ENCODE measurements at regions not wholly inside any gene's neighbourhood (a gene's known extent, or its start where the extent isn't known, plus 50 kb on each side); places are given as distances from the start of the nearest gene placed in this dataset.
"Not testable (repeated sequence)": the region's sequence is repeated elsewhere in the genome, so short reads cannot be mapped to it uniquely, and the experiment has no call there.

DNA sequence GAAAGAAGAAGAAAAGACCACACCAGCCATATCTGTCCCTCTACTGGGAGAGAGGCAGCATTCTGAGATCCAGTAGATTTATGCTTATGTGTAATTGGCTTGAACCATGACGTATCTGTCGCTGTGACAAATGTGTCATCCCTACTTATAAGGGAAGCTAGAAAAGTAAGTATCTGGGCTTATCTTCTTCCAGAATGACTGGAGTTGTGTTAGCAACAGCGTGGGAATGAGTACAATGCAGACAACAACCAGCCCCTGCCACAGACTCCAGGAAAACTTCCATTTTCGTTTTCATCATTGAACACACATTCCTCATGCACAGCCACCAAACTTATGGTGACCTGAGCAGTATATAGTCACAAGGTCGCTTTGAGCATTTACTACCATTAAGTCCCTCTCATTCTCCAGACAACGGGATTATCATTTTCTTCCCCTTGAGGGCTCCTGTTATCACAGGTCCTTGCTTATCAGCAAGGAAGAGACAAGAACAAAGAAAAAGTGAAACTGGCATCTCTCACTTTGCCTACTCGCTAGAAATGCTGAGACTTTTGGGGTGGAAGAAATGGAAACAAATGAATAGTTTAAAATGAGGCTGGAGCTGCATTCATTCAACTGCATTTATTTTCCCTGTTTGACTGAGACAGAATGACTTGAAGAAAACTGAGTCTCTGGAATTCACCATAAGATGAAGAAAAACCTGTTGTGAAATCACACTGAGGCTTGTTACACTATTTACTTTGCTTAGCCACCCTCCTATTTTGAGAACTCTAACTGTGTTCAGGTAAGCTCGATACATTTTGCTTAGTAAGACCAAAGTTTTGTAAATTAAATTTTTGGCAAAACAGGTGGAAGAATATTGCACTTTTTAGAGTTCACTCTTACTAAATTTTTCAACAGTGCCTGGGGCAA, 149.3 kb upstream of the FOXQ1 start:
- peak; percentile 53 for FAIRE-seq
- no peak for DNase-seq (ENCODE audit: insufficient read length, low spot score)

DNA sequence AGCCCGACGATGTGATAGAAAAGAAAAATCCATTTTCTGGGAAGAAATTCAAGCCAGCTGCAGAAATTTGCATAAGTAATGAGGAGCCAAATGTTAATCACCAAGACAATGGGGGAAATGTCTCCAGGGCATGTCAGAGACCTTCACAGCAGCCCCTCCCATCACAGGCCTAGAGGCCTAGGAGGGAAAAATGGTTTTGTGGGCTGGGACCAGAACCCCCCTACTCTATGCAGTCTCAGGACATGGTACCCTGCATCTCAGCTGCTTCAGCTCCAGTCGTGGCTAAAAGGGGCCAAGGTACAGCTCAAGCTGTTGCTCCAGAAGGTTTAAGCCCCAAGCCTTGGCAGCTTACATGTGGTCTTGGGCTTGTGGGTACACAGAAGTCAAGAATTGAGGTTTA, 155.5 kb upstream of the FOXQ1 start:
- not testable (repeated sequence) for FAIRE-seq

More for the DNA sequence above, 149.3 kb upstream of the FOXQ1 start:
- TF ChIP-seq, protein P1, sequence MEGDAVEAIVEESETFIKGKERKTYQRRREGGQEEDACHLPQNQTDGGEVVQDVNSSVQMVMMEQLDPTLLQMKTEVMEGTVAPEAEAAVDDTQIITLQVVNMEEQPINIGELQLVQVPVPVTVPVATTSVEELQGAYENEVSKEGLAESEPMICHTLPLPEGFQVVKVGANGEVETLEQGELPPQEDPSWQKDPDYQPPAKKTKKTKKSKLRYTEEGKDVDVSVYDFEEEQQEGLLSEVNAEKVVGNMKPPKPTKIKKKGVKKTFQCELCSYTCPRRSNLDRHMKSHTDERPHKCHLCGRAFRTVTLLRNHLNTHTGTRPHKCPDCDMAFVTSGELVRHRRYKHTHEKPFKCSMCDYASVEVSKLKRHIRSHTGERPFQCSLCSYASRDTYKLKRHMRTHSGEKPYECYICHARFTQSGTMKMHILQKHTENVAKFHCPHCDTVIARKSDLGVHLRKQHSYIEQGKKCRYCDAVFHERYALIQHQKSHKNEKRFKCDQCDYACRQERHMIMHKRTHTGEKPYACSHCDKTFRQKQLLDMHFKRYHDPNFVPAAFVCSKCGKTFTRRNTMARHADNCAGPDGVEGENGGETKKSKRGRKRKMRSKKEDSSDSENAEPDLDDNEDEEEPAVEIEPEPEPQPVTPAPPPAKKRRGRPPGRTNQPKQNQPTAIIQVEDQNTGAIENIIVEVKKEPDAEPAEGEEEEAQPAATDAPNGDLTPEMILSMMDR (IDR thresholded peaks at IDR 0.05; ENCODE audit: insufficient read depth, missing control alignments) = no peak

DNA sequence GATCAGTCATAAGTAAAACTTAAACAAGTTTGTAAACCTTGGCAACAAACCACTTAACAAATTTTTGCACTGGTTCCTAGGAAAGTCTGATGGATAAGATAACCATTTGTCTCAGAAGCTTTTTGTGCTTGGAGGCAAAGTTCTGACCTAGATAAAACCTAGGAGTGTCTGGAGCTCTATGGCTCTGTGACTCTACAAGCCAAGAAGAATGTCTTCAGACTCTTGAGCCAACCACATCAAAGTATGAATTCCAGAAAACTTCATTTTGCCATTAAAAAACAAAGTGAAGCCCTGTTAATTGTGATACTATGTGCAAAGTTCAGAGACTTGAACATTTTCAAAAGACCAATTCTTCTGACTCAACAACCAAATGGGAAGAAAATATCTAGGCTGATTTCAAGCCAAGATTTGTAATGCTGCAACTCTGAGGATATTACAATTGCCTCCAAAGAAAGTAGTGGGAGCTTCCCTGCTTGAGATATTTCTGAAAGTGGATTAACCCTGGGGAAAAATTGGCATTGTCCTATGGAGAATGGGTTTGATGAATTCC, 158.1 kb upstream of the FOXQ1 start:
- FAIRE-seq = no peak
- TF ChIP-seq, protein P1 (IDR thresholded peaks at IDR 0.05; ENCODE audit: insufficient read depth, missing control alignments) = no peak
- no peak for DNase-seq (ENCODE audit: insufficient read length, low spot score)

More for the DNA sequence above, 155.5 kb upstream of the FOXQ1 start:
- DNase-seq (ENCODE audit: insufficient read length, low spot score) = not testable (repeated sequence)

DNA sequence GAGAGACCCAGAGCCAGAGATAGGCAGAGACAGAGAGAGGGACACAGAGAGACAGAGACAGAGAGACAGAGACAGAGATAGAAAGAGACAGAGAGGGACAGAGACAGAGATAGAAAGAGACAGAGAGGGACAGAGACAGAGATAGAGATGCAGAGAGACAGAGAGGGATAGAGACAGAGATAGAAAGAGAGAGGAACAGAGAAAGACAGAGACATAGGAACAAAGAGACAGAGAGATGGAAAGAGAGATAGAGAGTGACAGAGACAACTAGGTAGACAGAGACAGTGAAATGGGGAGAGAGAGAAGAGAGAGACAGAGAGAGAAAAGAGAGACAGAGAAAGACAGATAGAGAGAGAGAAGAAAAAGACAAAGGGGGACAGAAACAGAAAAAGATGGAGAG, 165.4 kb upstream of the FOXQ1 start:
- TF ChIP-seq, protein P1 (IDR thresholded peaks at IDR 0.05; ENCODE audit: insufficient read depth, missing control alignments) = no peak
- FAIRE-seq = no peak

DNA sequence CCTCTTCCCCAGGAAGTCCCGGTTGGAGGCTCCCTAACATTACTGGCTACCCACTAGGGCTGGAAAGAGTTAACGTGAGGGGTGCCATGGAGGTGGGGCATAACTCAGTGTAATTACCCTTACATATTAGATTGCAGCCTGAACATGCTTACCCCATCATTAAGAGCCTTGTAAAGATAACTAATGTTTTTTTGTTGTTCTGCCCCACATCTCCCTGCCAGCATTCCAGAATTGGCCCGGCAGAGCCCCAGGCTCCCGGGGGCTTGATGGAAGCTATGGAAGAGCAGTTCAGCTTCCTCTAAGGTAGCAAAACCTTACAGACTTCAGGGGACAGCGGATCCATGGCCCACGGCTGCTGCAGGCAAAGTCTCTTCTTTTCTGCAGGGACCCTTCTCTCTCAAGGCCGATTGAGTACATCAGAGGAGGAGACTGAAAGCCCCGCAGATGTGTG, 166.1 kb upstream of the FOXQ1 start:
- FAIRE-seq (no peak), DNase-seq (ENCODE audit: insufficient read length, low spot score) (no peak)
- TF ChIP-seq, protein P1 (IDR thresholded peaks at IDR 0.05; ENCODE audit: insufficient read depth, missing control alignments) = no peak

More for the DNA sequence above, 165.4 kb upstream of the FOXQ1 start:
- no peak for DNase-seq (ENCODE audit: insufficient read length, low spot score)

DNA sequence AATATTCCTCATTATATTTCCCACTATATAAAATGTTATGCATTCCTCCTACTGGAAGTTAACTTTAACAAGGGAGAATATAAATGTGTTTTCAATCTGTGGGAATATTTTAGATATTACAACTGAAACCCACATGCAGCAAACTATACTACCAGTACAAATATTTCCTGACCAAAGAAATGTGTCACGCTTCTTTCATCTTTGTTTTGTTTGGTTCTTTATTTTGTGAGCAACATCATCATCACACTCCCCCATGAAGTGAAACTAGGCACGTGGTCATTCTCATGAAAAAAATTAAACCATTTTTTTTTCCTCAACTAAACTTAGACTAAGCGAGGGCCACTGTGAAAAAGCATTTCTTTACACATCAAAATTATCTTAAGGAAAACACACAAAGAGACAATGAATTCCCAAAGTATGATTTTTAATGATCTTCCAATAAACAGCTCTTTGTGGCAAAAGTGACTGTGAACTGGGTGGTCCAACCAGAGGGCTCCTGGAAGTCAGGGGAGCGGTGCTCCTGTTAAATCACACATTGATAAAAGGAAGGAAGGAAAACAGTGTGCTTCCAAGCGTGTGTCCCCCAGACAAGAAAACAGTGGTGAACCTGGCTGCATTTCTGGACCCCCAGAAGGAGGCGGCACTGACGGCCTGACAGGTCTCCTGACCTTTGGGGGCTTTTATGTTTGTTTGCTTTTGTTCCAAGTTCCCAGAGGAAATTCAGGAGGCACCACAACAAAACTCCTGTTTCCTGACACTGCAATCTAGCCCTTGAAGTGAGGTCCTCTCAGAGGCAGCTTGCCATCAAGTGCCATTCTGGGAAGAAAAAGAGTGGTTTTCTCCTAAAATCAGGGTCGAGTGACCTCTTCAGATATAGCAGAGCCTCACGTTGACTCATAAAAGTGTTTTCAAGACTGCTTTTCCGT, 166.8 kb upstream of the FOXQ1 start:
- DNase-seq (ENCODE audit: insufficient read length, low spot score) (no peak), FAIRE-seq (no peak)
- TF ChIP-seq, protein P1 (IDR thresholded peaks at IDR 0.05; ENCODE audit: insufficient read depth, missing control alignments) = no peak

DNA sequence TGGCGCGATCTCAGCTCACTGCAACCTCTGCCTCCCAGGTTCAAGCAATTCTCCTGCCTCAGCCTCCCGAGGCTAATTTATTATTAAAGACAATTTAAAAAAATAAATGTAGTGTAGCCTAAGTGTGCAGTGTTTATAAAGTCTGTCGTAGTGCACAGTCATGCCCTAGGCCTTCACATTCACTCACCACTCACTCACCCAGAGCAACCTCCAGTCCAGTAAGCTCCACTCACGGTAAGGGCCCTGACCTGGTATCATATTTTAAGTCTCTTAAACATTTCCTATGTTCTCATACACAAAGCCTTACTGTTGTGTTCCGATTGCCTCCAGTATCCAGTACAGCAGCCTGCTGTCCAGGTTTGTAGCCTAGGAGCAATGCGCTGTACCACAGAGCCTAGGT, 168.2 kb upstream of the FOXQ1 start:
- DNase-seq (ENCODE audit: insufficient read length, low spot score) (no peak), FAIRE-seq (no peak)
- TF ChIP-seq, protein P1 (IDR thresholded peaks at IDR 0.05; ENCODE audit: insufficient read depth, missing control alignments) = no peak
